ENCODE measurements at regions not wholly inside any gene's neighbourhood (a gene's known extent, or its start where the extent isn't known, plus 50 kb on each side); places are given as distances from the start of the nearest gene placed in this dataset.

DNA sequence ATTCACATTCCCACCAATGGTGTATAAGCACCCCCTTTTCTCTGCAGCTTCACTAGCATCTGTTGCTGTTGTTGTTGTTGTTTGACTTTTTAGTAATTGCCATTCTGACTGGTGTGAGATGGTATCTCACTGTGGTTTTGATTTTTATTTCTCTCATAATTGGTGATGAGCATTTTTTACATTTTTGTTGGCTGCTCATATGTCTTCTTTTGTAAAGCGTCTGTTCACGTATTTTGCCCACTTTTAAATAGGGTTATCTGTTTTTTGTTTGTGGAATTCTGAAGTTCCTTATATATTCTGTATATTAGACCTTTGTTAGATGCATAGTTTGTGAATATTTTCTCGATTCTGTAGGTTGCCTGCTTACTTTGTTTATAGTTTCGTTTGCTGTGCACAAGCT lies 278.4 kb upstream of the TNP1 start:
- in situ Hi-C loops (cut with MboI) (no loop called here), intact Hi-C loops (cut with micrococcal nuclease; ENCODE audit: unreplicated experiment) (no loop called here)
- ChIA-PET CTCF (no interaction called here), POLR2A (no interaction called here), SMC1A (ENCODE audit: uncharacterized antibody, unreplicated experiment) (no interaction called here), RAD21 (ENCODE audit: unreplicated experiment) (no interaction called here)
- WGBS (ENCODE audit: insufficient coverage, insufficient replicate concordance, low lambda C conversion rate, missing lambda C conversion rate) = 42% methylated on average over 4 of the region's 4 CpGs
- TF ChIP-seq ZNF217 (IDR thresholded peaks at IDR 0.05) = no peak
- TF ChIP-seq NFYB (IDR thresholded peaks at IDR 0.05; ENCODE audit: insufficient read depth, low read depth, low read length) = no peak
- no peak for TF ChIP-seq SMARCA5 (IDR thresholded peaks at IDR 0.05)
- TF ChIP-seq POLR2AphosphoS2 (IDR thresholded peaks at IDR 0.05; ENCODE audit: low read depth, low read length) = no peak
- TF ChIP-seq BACH1 (IDR thresholded peaks at IDR 0.05; ENCODE audit: borderline replicate concordance) = no peak
- TF ChIP-seq, protein P1, sequence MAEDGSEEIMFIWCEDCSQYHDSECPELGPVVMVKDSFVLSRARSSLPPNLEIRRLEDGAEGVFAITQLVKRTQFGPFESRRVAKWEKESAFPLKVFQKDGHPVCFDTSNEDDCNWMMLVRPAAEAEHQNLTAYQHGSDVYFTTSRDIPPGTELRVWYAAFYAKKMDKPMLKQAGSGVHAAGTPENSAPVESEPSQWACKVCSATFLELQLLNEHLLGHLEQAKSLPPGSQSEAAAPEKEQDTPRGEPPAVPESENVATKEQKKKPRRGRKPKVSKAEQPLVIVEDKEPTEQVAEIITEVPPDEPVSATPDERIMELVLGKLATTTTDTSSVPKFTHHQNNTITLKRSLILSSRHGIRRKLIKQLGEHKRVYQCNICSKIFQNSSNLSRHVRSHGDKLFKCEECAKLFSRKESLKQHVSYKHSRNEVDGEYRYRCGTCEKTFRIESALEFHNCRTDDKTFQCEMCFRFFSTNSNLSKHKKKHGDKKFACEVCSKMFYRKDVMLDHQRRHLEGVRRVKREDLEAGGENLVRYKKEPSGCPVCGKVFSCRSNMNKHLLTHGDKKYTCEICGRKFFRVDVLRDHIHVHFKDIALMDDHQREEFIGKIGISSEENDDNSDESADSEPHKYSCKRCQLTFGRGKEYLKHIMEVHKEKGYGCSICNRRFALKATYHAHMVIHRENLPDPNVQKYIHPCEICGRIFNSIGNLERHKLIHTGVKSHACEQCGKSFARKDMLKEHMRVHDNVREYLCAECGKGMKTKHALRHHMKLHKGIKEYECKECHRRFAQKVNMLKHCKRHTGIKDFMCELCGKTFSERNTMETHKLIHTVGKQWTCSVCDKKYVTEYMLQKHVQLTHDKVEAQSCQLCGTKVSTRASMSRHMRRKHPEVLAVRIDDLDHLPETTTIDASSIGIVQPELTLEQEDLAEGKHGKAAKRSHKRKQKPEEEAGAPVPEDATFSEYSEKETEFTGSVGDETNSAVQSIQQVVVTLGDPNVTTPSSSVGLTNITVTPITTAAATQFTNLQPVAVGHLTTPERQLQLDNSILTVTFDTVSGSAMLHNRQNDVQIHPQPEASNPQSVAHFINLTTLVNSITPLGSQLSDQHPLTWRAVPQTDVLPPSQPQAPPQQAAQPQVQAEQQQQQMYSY (CRISPR knock-in tag; IDR thresholded peaks at IDR 0.05) = no peak
- TF ChIP-seq, protein P2, sequence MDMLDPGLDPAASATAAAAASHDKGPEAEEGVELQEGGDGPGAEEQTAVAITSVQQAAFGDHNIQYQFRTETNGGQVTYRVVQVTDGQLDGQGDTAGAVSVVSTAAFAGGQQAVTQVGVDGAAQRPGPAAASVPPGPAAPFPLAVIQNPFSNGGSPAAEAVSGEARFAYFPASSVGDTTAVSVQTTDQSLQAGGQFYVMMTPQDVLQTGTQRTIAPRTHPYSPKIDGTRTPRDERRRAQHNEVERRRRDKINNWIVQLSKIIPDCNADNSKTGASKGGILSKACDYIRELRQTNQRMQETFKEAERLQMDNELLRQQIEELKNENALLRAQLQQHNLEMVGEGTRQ (IDR thresholded peaks at IDR 0.05; ENCODE audit: borderline replicate concordance, low read depth, low read length) = no peak
- TF ChIP-seq ZZZ3 (IDR thresholded peaks at IDR 0.05; ENCODE audit: control insufficient read depth, insufficient read length, low read depth) = no peak
- TF ChIP-seq RAD51 (IDR thresholded peaks at IDR 0.05) = no peak
- no peak for TF ChIP-seq RBBP5 (conservative IDR thresholded peaks at IDR 0.05)
- TF ChIP-seq NR2C2 (IDR thresholded peaks at IDR 0.05; ENCODE audit: borderline replicate concordance, control insufficient read depth, insufficient read length, low read depth) = no peak
- no peak for TF ChIP-seq LARP7 (IDR thresholded peaks at IDR 0.05)
- TF ChIP-seq FOXK2 (IDR thresholded peaks at IDR 0.05) = no peak
- TF ChIP-seq, protein P3, sequence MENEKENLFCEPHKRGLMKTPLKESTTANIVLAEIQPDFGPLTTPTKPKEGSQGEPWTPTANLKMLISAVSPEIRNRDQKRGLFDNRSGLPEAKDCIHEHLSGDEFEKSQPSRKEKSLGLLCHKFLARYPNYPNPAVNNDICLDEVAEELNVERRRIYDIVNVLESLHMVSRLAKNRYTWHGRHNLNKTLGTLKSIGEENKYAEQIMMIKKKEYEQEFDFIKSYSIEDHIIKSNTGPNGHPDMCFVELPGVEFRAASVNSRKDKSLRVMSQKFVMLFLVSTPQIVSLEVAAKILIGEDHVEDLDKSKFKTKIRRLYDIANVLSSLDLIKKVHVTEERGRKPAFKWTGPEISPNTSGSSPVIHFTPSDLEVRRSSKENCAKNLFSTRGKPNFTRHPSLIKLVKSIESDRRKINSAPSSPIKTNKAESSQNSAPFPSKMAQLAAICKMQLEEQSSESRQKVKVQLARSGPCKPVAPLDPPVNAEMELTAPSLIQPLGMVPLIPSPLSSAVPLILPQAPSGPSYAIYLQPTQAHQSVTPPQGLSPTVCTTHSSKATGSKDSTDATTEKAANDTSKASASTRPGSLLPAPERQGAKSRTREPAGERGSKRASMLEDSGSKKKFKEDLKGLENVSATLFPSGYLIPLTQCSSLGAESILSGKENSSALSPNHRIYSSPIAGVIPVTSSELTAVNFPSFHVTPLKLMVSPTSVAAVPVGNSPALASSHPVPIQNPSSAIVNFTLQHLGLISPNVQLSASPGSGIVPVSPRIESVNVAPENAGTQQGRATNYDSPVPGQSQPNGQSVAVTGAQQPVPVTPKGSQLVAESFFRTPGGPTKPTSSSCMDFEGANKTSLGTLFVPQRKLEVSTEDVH (IDR thresholded peaks at IDR 0.05; ENCODE audit: low read depth, partially characterized antibody) = no peak
- TF ChIP-seq, protein P4, sequence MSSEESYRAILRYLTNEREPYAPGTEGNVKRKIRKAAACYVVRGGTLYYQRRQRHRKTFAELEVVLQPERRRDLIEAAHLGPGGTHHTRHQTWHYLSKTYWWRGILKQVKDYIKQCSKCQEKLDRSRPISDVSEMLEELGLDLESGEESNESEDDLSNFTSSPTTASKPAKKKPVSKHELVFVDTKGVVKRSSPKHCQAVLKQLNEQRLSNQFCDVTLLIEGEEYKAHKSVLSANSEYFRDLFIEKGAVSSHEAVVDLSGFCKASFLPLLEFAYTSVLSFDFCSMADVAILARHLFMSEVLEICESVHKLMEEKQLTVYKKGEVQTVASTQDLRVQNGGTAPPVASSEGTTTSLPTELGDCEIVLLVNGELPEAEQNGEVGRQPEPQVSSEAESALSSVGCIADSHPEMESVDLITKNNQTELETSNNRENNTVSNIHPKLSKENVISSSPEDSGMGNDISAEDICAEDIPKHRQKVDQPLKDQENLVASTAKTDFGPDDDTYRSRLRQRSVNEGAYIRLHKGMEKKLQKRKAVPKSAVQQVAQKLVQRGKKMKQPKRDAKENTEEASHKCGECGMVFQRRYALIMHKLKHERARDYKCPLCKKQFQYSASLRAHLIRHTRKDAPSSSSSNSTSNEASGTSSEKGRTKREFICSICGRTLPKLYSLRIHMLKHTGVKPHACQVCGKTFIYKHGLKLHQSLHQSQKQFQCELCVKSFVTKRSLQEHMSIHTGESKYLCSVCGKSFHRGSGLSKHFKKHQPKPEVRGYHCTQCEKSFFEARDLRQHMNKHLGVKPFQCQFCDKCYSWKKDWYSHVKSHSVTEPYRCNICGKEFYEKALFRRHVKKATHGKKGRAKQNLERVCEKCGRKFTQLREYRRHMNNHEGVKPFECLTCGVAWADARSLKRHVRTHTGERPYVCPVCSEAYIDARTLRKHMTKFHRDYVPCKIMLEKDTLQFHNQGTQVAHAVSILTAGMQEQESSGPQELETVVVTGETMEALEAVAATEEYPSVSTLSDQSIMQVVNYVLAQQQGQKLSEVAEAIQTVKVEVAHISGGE (CRISPR knock-in tag; IDR thresholded peaks at IDR 0.05) = no peak
- FAIRE-seq (no peak), DNase-seq (ENCODE audit: low read depth, low spot score) (no peak), ATAC-seq (no peak)
- Histone ChIP-seq H3K36me3 (ENCODE audit: control insufficient read depth in 2 of 2, insufficient read depth in 2 of 2, low read length in 1 of 2) (no peaks in the 10 kb centered on the region), H4K20me1 (ENCODE audit: control insufficient read depth, insufficient read depth) (no peaks in the 10 kb centered on the region), H3K27ac (ENCODE audit: control insufficient read depth, insufficient read depth) (no peak overlapping the region), H3K27me3 (replicated peaks in 1 of 2; ENCODE audit: control insufficient read depth in 2 of 2, insufficient read depth in 2 of 2, low read length in 1 of 2) (no peaks in the 10 kb centered on the region), H3K4me1 (ENCODE audit: control insufficient read depth, insufficient read depth, low read length) (no peaks in the 10 kb centered on the region), H2AFZ (ENCODE audit: control insufficient read depth, low read depth, low read length) (no peak overlapping the region), H3K9me3 (replicated peaks; ENCODE audit: control insufficient read depth, insufficient read depth, low read length) (no peaks in the 10 kb centered on the region; the same call in 1 of the 3 replicates), H3K79me2 (ENCODE audit: control insufficient read depth, insufficient read depth, low read length) (no peaks in the 10 kb centered on the region), H3K4me2 (ENCODE audit: control insufficient read depth, insufficient read depth) (no peak overlapping the region), H3K9ac (ENCODE audit: control insufficient read depth, insufficient read depth, low read length) (no peak overlapping the region), H3K4me3 (no peak overlapping the region)
- no TSS peak for BruUV-seq (replicated peaks)

All from GM12878 (cell line).